Hepatocyte (in vitro differentiated cells): ENCODE measurements at regions not wholly inside any gene's neighbourhood (a gene's known extent, or its start where the extent isn't known, plus 50 kb on each side); places are given as distances from the start of the nearest gene placed in this dataset.
"Not testable (repeated sequence)": the region's sequence is repeated elsewhere in the genome, so short reads cannot be mapped to it uniquely, and the experiment has no call there.

Experiments
- DNase-seq: peaks from one replicate; pipeline ENCODE4 v3.0.0-alpha.2; 2016; ENCODE audit warnings: low spot score
- H2AFZ ChIP-seq: fragments of 200-600 bp; sonication (generic); 2 replicates; pipeline ENCODE4 v1.6.0; 2016; ENCODE audit warnings: antibody characterized with exemption, mild to moderate bottlenecking
- H3K27ac ChIP-seq: fragments of 200-600 bp; sonication (generic); 2 replicates; pipeline ENCODE4 v1.5.1; 2016; ENCODE audit warnings: mild to moderate bottlenecking
- H3K27me3 ChIP-seq: fragments of 200-600 bp; sonication (generic); 2 replicates; pipeline ENCODE4 v1.6.1; 2016
- H3K36me3 ChIP-seq: fragments of 200-600 bp; sonication (generic); replicated peaks from 2 replicates; pipeline ENCODE4 v1.5.1; 2016; ENCODE audit warnings: low read depth; ENCODE audit not compliant: insufficient read depth
- H3K4me1 ChIP-seq: fragments of 200-600 bp; sonication (generic); 2 replicates; pipeline ENCODE4 v1.5.1; 2016; ENCODE audit warnings: mild to moderate bottlenecking, moderate library complexity; ENCODE audit not compliant: insufficient read depth
- H3K4me2 ChIP-seq: fragments of 200-600 bp; sonication (generic); 2 replicates; pipeline ENCODE4 v1.6.0; 2016
- H3K4me3 ChIP-seq: fragments of 200-600 bp; sonication (generic); 2 replicates; pipeline ENCODE4 v1.5.1; 2016; ENCODE audit warnings: mild to moderate bottlenecking
- H3K79me2 ChIP-seq: fragments of 200-600 bp; sonication (generic); 2 replicates; pipeline ENCODE4 v1.6.0; 2017; ENCODE audit warnings: mild to moderate bottlenecking
- H3K9me2 ChIP-seq: fragments of 200-600 bp; sonication (generic); replicated peaks from 2 replicates; pipeline ENCODE4 v1.6.0; 2017; ENCODE audit warnings: mild to moderate bottlenecking; ENCODE audit not compliant: insufficient read depth
- H3K9me3 ChIP-seq: fragments of 200-600 bp; sonication (generic); 2 replicates; pipeline ENCODE4 v1.5.1; 2016; ENCODE audit warnings: low read depth, mild to moderate bottlenecking
- H4K20me1 ChIP-seq: fragments of 200-600 bp; sonication (generic); 2 replicates; pipeline ENCODE4 v1.6.0; 2016; ENCODE audit warnings: mild to moderate bottlenecking; ENCODE audit not compliant: insufficient read depth, poor library complexity, severe bottlenecking
- EZH2 ChIP-seq: fragments of 200-600 bp; sonication (generic); IDR thresholded peaks from 2 replicates; pipeline ENCODE4 v1.6.1; 2016; ENCODE audit warnings: antibody characterized with exemption, mild to moderate bottlenecking, borderline replicate concordance
- EZH2phosphoT487 ChIP-seq: fragments of 200-600 bp; sonication (generic); IDR thresholded peaks from one replicate; pipeline ENCODE4 v1.6.1; 2018; ENCODE audit warnings: antibody characterized with exemption, mild to moderate bottlenecking, low read depth, moderate library complexity; ENCODE audit not compliant: unreplicated experiment, severe bottlenecking
- WGBS: methylation state at CpG from one replicate; pipeline ENCODE4 v1.1.6; 2016; ENCODE audit warnings: low lambda C conversion rate; ENCODE audit errors: missing lambda C conversion rate; 5-methylcytosine and 5-hydroxymethylcytosine counted together
- TF ChIP-seq, protein P1 (sequence below): fragments of 200-600 bp; sonication (generic); IDR thresholded peaks from 2 replicates; pipeline ENCODE4 v1.5.1; 2016; ENCODE audit warnings: antibody characterized with exemption, mild to moderate bottlenecking; ENCODE audit not compliant: poor library complexity

DNA sequence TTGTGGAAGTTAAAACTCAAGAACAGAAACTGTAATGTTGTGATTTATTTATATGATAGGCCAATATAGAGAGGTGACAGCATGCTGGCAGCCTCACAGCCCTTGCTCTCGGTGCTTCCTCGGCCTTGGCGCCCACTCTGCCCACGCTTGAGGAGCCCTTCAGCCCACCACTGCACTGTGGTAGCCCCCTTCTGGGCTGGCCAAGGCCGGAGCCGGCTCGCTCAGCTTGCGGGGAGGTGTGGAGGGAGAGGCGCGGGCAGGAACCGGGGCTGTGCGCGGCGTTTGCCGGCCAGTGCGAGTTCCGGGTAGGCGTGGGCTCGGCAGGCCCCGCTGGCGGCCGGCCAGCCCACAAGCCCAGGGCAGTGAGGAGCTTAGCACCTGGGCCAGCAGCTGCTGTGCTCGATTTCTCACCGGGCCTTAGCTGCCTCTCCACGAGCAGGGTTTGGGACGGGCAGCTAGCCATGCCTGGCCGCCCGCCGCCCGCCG lies 65.8 kb upstream of the SLC8A3 start:
- Histone ChIP-seq H2AFZ (peak overlapping the region; percentile 75), H3K36me3 (no peaks in the 10 kb centered on the region)

DNA sequence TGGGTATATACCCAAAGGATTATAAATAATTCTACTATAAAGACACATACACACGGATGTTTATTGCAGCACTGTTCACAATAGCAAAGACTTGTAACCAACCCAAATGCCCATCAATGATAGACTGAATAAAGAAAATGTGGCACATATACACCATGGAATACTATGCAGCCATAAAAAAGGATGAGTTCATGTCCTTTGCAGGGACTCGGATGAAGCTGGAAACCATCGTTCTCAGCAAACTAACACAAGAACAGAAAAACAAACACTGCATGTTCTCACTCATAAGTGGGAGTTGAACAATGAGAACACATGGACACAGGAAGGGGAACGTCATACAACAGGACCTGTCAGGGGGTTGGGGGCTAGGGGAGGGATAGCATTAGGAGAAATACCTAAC lies 64.8 kb upstream of the SLC8A3 start:
- H3K27ac ChIP-seq, H3K79me2 ChIP-seq, H3K9me2 ChIP-seq, H3K4me1 ChIP-seq, DNase-seq, H3K36me3 ChIP-seq, H3K4me3 ChIP-seq, H2AFZ ChIP-seq, H3K27me3 ChIP-seq, H3K4me2 ChIP-seq, H3K9me3 ChIP-seq, H4K20me1 ChIP-seq: not testable (repeated sequence)
- 91% methylated on average over 4 of the region's 4 CpGs for WGBS

More for the DNA sequence above, 65.8 kb upstream of the SLC8A3 start:
- WGBS, result 2% methylated on average over 26 of the region's 31 CpGs
- Histone ChIP-seq H3K4me3 (no peak overlapping the region), H3K9me2 (no peaks in the 10 kb centered on the region), H3K79me2 (no peaks in the 10 kb centered on the region), H3K9me3 (no peaks in the 10 kb centered on the region), H3K4me2 (peak overlapping the region; percentile 79), H3K27ac (peak overlapping the region; percentile 79), H3K27me3 (no peaks in the 10 kb centered on the region), H3K4me1 (no peaks in the 10 kb centered on the region), H4K20me1 (no peaks in the 10 kb centered on the region)
- DNase-seq, result peak; percentile 84
- TF ChIP-seq EZH2phosphoT487, result no peak
- TF ChIP-seq EZH2, result no peak
- TF ChIP-seq, protein P1, sequence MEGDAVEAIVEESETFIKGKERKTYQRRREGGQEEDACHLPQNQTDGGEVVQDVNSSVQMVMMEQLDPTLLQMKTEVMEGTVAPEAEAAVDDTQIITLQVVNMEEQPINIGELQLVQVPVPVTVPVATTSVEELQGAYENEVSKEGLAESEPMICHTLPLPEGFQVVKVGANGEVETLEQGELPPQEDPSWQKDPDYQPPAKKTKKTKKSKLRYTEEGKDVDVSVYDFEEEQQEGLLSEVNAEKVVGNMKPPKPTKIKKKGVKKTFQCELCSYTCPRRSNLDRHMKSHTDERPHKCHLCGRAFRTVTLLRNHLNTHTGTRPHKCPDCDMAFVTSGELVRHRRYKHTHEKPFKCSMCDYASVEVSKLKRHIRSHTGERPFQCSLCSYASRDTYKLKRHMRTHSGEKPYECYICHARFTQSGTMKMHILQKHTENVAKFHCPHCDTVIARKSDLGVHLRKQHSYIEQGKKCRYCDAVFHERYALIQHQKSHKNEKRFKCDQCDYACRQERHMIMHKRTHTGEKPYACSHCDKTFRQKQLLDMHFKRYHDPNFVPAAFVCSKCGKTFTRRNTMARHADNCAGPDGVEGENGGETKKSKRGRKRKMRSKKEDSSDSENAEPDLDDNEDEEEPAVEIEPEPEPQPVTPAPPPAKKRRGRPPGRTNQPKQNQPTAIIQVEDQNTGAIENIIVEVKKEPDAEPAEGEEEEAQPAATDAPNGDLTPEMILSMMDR, result no peak

DNA sequence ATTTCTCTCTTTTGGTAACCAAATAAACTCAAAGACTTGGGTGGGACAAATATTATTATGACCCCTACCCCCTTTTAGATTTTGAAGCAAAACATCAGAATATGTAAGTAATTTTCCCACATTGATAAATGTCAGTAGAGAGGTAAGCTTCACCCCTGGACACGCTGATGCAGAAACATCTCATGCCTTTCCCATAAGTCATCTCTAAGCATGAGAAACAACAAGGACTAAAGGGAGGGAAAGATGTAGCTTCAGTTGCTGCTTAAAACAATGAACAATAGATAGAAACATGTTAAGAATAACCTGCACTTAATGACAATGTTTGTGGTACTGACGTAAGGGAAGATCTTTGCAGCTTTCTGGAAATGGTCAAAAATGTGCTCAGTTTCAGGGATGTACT lies 56.3 kb upstream of the SLC8A3 start:
- no peak for DNase-seq
- no peaks in the 10 kb centered on the region for H3K79me2 ChIP-seq
- H3K9me2 ChIP-seq, result no peaks in the 10 kb centered on the region
- TF ChIP-seq, protein P1, result no peak
- no peak for TF ChIP-seq EZH2
- TF ChIP-seq EZH2phosphoT487, result no peak
- no peaks in the 10 kb centered on the region for H3K36me3 ChIP-seq
- H4K20me1 ChIP-seq, result no peaks in the 10 kb centered on the region
- no peaks in the 10 kb centered on the region for H3K9me3 ChIP-seq
- H3K4me2 ChIP-seq, result no peak overlapping the region
- no peaks in the 10 kb centered on the region for H3K4me1 ChIP-seq
- H3K27ac ChIP-seq, result no peak overlapping the region
- H3K27me3 ChIP-seq, result no peaks in the 10 kb centered on the region
- no peak overlapping the region for H2AFZ ChIP-seq
- H3K4me3 ChIP-seq, result no peak overlapping the region
- WGBS, result 79% methylated on average over 2 of the region's 2 CpGs

DNA sequence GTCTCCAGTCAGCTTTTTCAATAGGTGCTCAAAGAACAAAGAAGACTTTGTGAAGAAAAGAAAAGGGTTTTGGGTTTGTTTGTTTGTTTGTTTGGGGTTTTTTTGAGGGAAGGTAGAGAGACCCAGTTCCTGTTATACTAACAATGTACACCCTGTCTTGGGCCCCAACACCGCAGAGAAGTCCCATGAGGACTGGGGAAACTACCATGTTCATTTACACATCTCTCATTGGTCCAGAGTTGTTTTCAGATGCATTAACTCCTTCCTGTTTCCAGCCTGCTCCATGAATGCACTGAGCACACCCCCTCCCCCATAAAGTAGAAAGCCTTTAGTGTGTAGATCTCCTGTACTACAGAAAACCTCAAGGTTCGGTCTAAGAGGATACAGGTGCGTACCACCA lies 51.1 kb upstream of the SLC8A3 start:
- Histone ChIP-seq H3K27me3 (no peaks in the 10 kb centered on the region), H3K36me3 (no peaks in the 10 kb centered on the region), H3K4me3 (no peak overlapping the region), H3K4me2 (no peak overlapping the region), H3K79me2 (no peaks in the 10 kb centered on the region), H3K9me3 (no peaks in the 10 kb centered on the region), H2AFZ (no peak overlapping the region), H3K4me1 (no peaks in the 10 kb centered on the region), H3K9me2 (no peaks in the 10 kb centered on the region), H3K27ac (no peak overlapping the region), H4K20me1 (no peaks in the 10 kb centered on the region)
- WGBS, result 42% methylated on average over 3 of the region's 3 CpGs
- DNase-seq, result no peak
- TF ChIP-seq EZH2, result no peak

DNA sequence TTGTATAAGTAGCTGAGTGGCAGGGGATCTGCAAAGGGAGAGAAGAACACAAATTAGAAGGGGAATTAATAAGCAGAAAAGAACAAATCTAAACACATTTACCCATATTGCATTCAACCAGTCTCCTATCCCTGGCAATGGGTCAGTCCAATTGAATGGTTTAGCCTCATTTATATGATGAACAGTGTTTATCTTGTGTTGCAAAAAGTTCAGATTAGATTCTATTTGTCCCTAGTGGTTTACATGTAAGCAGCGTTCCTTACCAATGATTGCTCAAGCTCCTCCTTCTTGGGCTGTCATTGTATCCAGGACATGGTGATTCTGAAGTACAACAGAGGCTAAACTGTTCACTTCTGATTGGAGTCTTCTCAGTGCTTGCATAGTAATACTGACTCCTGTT lies 49.9 kb upstream of the SLC8A3 start:
- not testable (repeated sequence) for H3K27ac ChIP-seq, H3K9me3 ChIP-seq, H3K36me3 ChIP-seq, H2AFZ ChIP-seq, H3K79me2 ChIP-seq, H3K9me2 ChIP-seq, H3K4me1 ChIP-seq, DNase-seq, H3K27me3 ChIP-seq, H3K4me2 ChIP-seq, H3K4me3 ChIP-seq, H4K20me1 ChIP-seq
- 58% methylated on average over 1 of the region's 1 CpG for WGBS
